Sigmoid colon (tissue), 6 donors: ENCODE measurements at regions not wholly inside any gene's neighbourhood (a gene's known extent, or its start where the extent isn't known, plus 50 kb on each side); places are given as distances from the start of the nearest gene placed in this dataset.

ENCODE experiments used
- DNase-seq: peaks from one replicate; pipeline ENCODE4 v3.0.0-alpha.2; 2019
- H3K27ac ChIP-seq, 4 donors: fragments of 200-600 bp; sonication (generic); one replicate each; pipeline ENCODE4 v1.5.1; 2016 to 2019; ENCODE audit warnings: mild to moderate bottlenecking in 1 of 4
- H3K27me3 ChIP-seq, 3 donors: fragments of 200-600 bp; sonication (generic); one replicate each; pipeline ENCODE4 v1.5.1; 2019; ENCODE audit warnings: mild to moderate bottlenecking in 1 of 3
- H3K36me3 ChIP-seq, 4 donors: fragments of 200-600 bp; sonication (generic); one replicate each; pipeline ENCODE4 v1.5.1; 2016 to 2019
- H3K4me1 ChIP-seq, 4 donors: fragments of 200-600 bp; sonication (generic); one replicate each; pipeline ENCODE4 v1.5.1; 2017 to 2019
- H3K4me3 ChIP-seq, 4 donors: fragments of 200-600 bp; sonication (generic); one replicate each; pipeline ENCODE4 v1.5.1; 2017 to 2019; ENCODE audit warnings: mild to moderate bottlenecking in 2 of 4, moderate library complexity in 1 of 4
- H3K9me3 ChIP-seq, 4 donors: fragments of 200-600 bp in 3 of 4; sonication (generic) in 3 of 4; one replicate each; pipeline versions ENCODE4 v1.5.1 to v1.6.1; 2013 to 2019
- CTCF ChIP-seq, 4 experiments: fragments of 450-650 bp in 3 of 4; fragments of 200-600 bp in 1 of 4; IDR thresholded peaks; one replicate each; pipeline ENCODE4 v1.5.1; 2016 to 2019; ENCODE audit warnings: antibody characterized with exemption in 4 of 4, mild to moderate bottlenecking in 3 of 4, moderate library complexity in 2 of 4
- EP300 ChIP-seq, 4 donors: sonication (generic); formaldehyde crosslinking; IDR thresholded peaks; one replicate each; pipeline ENCODE4 v1.6.1; 2017; ENCODE audit warnings: antibody characterized with exemption in 4 of 4
- POLR2A ChIP-seq, 2 donors: fragments of 450-650 bp; IDR thresholded peaks; one replicate each; pipeline ENCODE4 v1.6.1; 2016; ENCODE audit warnings: antibody characterized with exemption in 2 of 2, mild to moderate bottlenecking in 2 of 2, moderate library complexity in 2 of 2
- POLR2AphosphoS5 ChIP-seq, 4 donors: sonication (generic); formaldehyde crosslinking; IDR thresholded peaks; one replicate each; pipeline ENCODE4 v1.6.1; 2017; ENCODE audit warnings: antibody characterized with exemption in 4 of 4
- WGBS, 2 donors: extraction: QIAGEN DNeasy Blood & Tissue Kit; methylation state at CpG; one replicate each; pipeline ENCODE4 v1.1.7; 2013; 5-methylcytosine and 5-hydroxymethylcytosine counted together
- intact Hi-C: fragments of 100-400 bp; cut with DNase I; formaldehyde crosslinking; loops from one replicate; pipeline ENCODE4 v1.15.1; 2023
- donor health status: healthy with polysubstance abuse.
- donor health status: healthy.

GRCh38 chr3:17891139-17891856, 148.9 kb upstream of the TBC1D5 start:
- WGBS, 2 donors = 46 to 79% methylated on average over 4 of the region's 4 CpGs

GRCh38 chr3:17885986-17886385, 143.6 kb upstream of the TBC1D5 start:
- Histone ChIP-seq H3K9me3 (no peaks in the 10 kb centered on the region), H3K4me1 (no peaks in the 10 kb centered on the region), H3K36me3 (no peaks in the 10 kb centered on the region), H3K27me3 (no peaks in the 10 kb centered on the region), H3K4me3 (no peak overlapping the region), H3K27ac (no peak overlapping the region)
- TF ChIP-seq POLR2AphosphoS5 (IDR thresholded peaks at IDR 0.05) = no peak
- no peak for TF ChIP-seq CTCF (IDR thresholded peaks at IDR 0.05)
- no peak for TF ChIP-seq EP300 (IDR thresholded peaks at IDR 0.05)
- TF ChIP-seq POLR2A (IDR thresholded peaks at IDR 0.05) = no peak
- intact Hi-C loops = no loop called here
- DNase-seq = no peak
- WGBS, 2 donors = 93% methylated on average over 3 of the region's 3 CpGs

More at GRCh38 chr3:17891139-17891856, 148.9 kb upstream of the TBC1D5 start:
- no peak for TF ChIP-seq POLR2AphosphoS5 (IDR thresholded peaks at IDR 0.05)
- TF ChIP-seq EP300 (IDR thresholded peaks at IDR 0.05) = no peak
- no peak for TF ChIP-seq CTCF (IDR thresholded peaks at IDR 0.05)
- no peak for TF ChIP-seq POLR2A (IDR thresholded peaks at IDR 0.05)
- Histone ChIP-seq H3K9me3 (no peaks in the 10 kb centered on the region), H3K27me3 (no peaks in the 10 kb centered on the region), H3K27ac (no peak overlapping the region), H3K4me1 (no peaks in the 10 kb centered on the region), H3K36me3 (no peaks in the 10 kb centered on the region), H3K4me3 (no peak overlapping the region)
- intact Hi-C loops = loop anchor here (10.0 kb wide), 1 partner anchor 494 kb away; no protein-coding TSS in a partner anchor
- no peak for DNase-seq

- intact Hi-C loops = no loop called here
- Histone ChIP-seq H3K9me3 (no peaks in the 10 kb centered on the region), H3K4me1 (no peaks in the 10 kb centered on the region), H3K27me3 (no peaks in the 10 kb centered on the region), H3K4me3 (no peak overlapping the region), H3K36me3 (no peaks in the 10 kb centered on the region), H3K27ac (no peak overlapping the region)
- 75 to 81% methylated on average over 2 of the region's 2 CpGs for WGBS, 2 donors
- TF ChIP-seq EP300 (IDR thresholded peaks at IDR 0.05) = no peak
- no peak for TF ChIP-seq POLR2A (IDR thresholded peaks at IDR 0.05)
- no peak for DNase-seq
These were observed 140.6 kb upstream of the TBC1D5 start for GRCh38 chr3:17882981-17883380.

- TF ChIP-seq POLR2AphosphoS5 (IDR thresholded peaks at IDR 0.05) (no peak), EP300 (IDR thresholded peaks at IDR 0.05) (no peak), CTCF (IDR thresholded peaks at IDR 0.05) (no peak)
- H3K4me3 ChIP-seq = no peak overlapping the region
- no peaks in the 10 kb centered on the region for H3K9me3 ChIP-seq
- 94% methylated on average over 5 of the region's 5 CpGs for WGBS, 2 donors
- intact Hi-C loops = no loop called here
- no peaks in the 10 kb centered on the region for H3K36me3 ChIP-seq
- H3K27ac ChIP-seq = no peak overlapping the region
- DNase-seq = no peak
- no peaks in the 10 kb centered on the region for H3K27me3 ChIP-seq
- H3K4me1 ChIP-seq = no peaks in the 10 kb centered on the region
These were observed 134.9 kb upstream of the TBC1D5 start for GRCh38 chr3:17877299-17877698.

- no peaks in the 10 kb centered on the region for H3K4me1 ChIP-seq
- no peak overlapping the region for H3K27ac ChIP-seq
- DNase-seq = no peak
- no peaks in the 10 kb centered on the region for H3K9me3 ChIP-seq
- intact Hi-C loops = no loop called here
- no peak for TF ChIP-seq POLR2A (IDR thresholded peaks at IDR 0.05)
- TF ChIP-seq EP300 (IDR thresholded peaks at IDR 0.05) = no peak
- no peak for TF ChIP-seq CTCF (IDR thresholded peaks at IDR 0.05)
- TF ChIP-seq POLR2AphosphoS5 (IDR thresholded peaks at IDR 0.05) = no peak
- no peaks in the 10 kb centered on the region for H3K27me3 ChIP-seq
- no peaks in the 10 kb centered on the region for H3K36me3 ChIP-seq
- no peak overlapping the region for H3K4me3 ChIP-seq
- WGBS, 2 donors = 73 to 80% methylated on average over 1 of the region's 1 CpG
These were observed 132.2 kb upstream of the TBC1D5 start for GRCh38 chr3:17874636-17875035.
